Kidney (tissue), 13 donors: ENCODE measurements at regions not wholly inside any gene's neighbourhood (a gene's known extent, or its start where the extent isn't known, plus 50 kb on each side); places are given as distances from the start of the nearest gene placed in this dataset.

Experiments
- DNase-seq, 5 donors: peaks; one replicate each; pipeline ENCODE4 v3.0.0-alpha.2; 2013 to 2020
- FAIRE-seq: peaks from 2 replicates; lab custom pipeline; 2012; peaks lifted over from hg19 to GRCh38; lab: Jason Lieb, UNC
- H3K27ac ChIP-seq, 2 donors: one replicate each; pipeline ENCODE4 v1.7.0; 2013; ENCODE audit warnings: low read depth in 2 of 2, low read length in 2 of 2, inconsistent platforms in 1 of 2
- H3K27me3 ChIP-seq: one replicate; pipeline ENCODE4 v1.7.1; 2013; ENCODE audit warnings: low read length, inconsistent platforms; ENCODE audit not compliant: control insufficient read depth, insufficient read depth
- H3K36me3 ChIP-seq, 3 donors: one replicate each; pipeline versions ENCODE4 v1.7.0 to v1.7.1; 2013; ENCODE audit warnings: low read length in 3 of 3, control low read depth in 1 of 3, inconsistent platforms in 1 of 3; ENCODE audit not compliant: insufficient read depth in 3 of 3, control insufficient read depth in 2 of 3
- H3K4me1 ChIP-seq, 3 donors: one replicate each; pipeline versions ENCODE4 v1.7.0 to v1.7.1; 2013; ENCODE audit warnings: low read length in 3 of 3, inconsistent platforms in 1 of 3, low read depth in 1 of 3; ENCODE audit not compliant: control insufficient read depth in 2 of 3, insufficient read depth in 2 of 3
- H3K4me3 ChIP-seq, 3 donors: one replicate each; pipeline versions ENCODE4 v1.7.0 to v1.8.1; 2013; ENCODE audit warnings: low read length in 3 of 3, control low read depth in 1 of 3, inconsistent platforms in 1 of 3
- H3K9ac ChIP-seq, 3 donors: one replicate each; pipeline versions ENCODE4 v1.7.0 to v1.7.1; 2013; ENCODE audit warnings: low read length in 3 of 3, control low read depth in 1 of 3, inconsistent platforms in 1 of 3
- H3K9me3 ChIP-seq, 3 donors: one replicate each; pipeline versions ENCODE4 v1.7.0 to v1.7.1; 2013; ENCODE audit warnings: low read length in 3 of 3, control low read depth in 1 of 3, inconsistent platforms in 1 of 3; ENCODE audit not compliant: control insufficient read depth in 2 of 3, insufficient read depth in 1 of 3
- CTCF ChIP-seq: IDR thresholded peaks from 3 replicates; pipeline ENCODE4 v1.5.1; 2012; ENCODE audit warnings: mild to moderate bottlenecking, moderate library complexity, borderline replicate concordance; ENCODE audit not compliant: insufficient read depth; ENCODE audit errors: extremely low read depth
- intact Hi-C: fragments of 100-400 bp; cut with DNase I; formaldehyde crosslinking; loops from one replicate; pipeline ENCODE4 v1.11.1; 2022
- donor health status: control.
- donor health status: control.
- donor health status: control.
- donor health status: control.
- donor health status: control.
- donor health status: DM: yes; HTN: yes; CAD: no.
- donor health status: Normal renal cell carcinoma (clear cell type).

DNA sequence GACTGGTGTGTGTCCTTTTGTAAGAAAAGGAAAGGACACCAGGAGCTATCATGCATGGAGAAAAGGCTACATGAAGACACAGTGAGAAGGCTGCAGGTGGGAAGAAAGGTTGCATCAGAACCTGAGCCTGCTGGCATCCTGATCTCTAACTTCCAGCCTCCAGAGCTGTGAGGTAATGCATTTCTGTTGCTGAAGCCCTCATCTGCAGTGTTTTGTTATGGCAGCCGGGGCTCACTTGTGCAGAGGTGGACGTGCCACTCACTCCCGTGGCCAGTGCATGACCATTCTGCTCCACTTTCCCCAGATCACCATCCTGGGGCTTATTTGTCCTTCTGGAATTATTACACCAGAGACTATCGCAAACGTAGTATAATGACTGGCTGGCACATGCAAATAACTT, 155.3 kb downstream of the IRS2 start:
- intact Hi-C loops, result no loop called here

GRCh38 chr13:109630271-109630670, 156.1 kb downstream of the IRS2 start:
- FAIRE-seq, result no peak
- intact Hi-C loops, result no loop called here
- no peaks in the 10 kb centered on the region for H3K36me3 ChIP-seq
- TF ChIP-seq CTCF, result no peak
- no peaks in the 10 kb centered on the region for H3K9me3 ChIP-seq
- no peak overlapping the region for H3K4me3 ChIP-seq
- no peak overlapping the region for H3K9ac ChIP-seq
- H3K4me1 ChIP-seq, result no peaks in the 10 kb centered on the region
- H3K27ac ChIP-seq, result no peak overlapping the region
- no peaks in the 10 kb centered on the region for H3K27me3 ChIP-seq
- no peak for DNase-seq

More for the DNA sequence above, 155.3 kb downstream of the IRS2 start:
- Histone ChIP-seq H3K36me3 (no peaks in the 10 kb centered on the region), H3K9me3 (no peaks in the 10 kb centered on the region), H3K27me3 (no peaks in the 10 kb centered on the region), H3K9ac (no peak overlapping the region), H3K4me3 (no peak overlapping the region), H3K27ac (no peak overlapping the region), H3K4me1 (no peaks in the 10 kb centered on the region)
- TF ChIP-seq CTCF, result no peak
- no peak for DNase-seq
- no peak for FAIRE-seq

- no peaks in the 10 kb centered on the region for H3K4me1 ChIP-seq
- no peaks in the 10 kb centered on the region for H3K27me3 ChIP-seq
- H3K9me3 ChIP-seq, result no peaks in the 10 kb centered on the region
- no peak for TF ChIP-seq CTCF
- no peak for FAIRE-seq
- no peak for DNase-seq
- H3K9ac ChIP-seq, result no peak overlapping the region
- intact Hi-C loops, result no loop called here
- H3K36me3 ChIP-seq, result no peaks in the 10 kb centered on the region
- no peak overlapping the region for H3K4me3 ChIP-seq
- H3K27ac ChIP-seq, result no peak overlapping the region
Observed at GRCh38 chr13:109629737-109630136, 156.6 kb downstream of the IRS2 start.

- intact Hi-C loops, result no loop called here
- Histone ChIP-seq H3K4me3 (no peak overlapping the region), H3K9ac (no peak overlapping the region), H3K36me3 (no peaks in the 10 kb centered on the region), H3K9me3 (no peaks in the 10 kb centered on the region), H3K4me1 (no peaks in the 10 kb centered on the region), H3K27ac (no peak overlapping the region), H3K27me3 (no peaks in the 10 kb centered on the region)
- no peak for FAIRE-seq
- no peak for TF ChIP-seq CTCF
- DNase-seq, result no peak
Observed at GRCh38 chr13:109628251-109628699, 158.1 kb downstream of the IRS2 start.
